B cell (primary cell): ENCODE measurements at regions not wholly inside any gene's neighbourhood (a gene's known extent, or its start where the extent isn't known, plus 50 kb on each side); places are given as distances from the start of the nearest gene placed in this dataset.

Experiments used
- ATAC-seq: fragments of 200-7000 bp; cut with Tn5 transposase; one replicate; pipeline ENCODE4 v1.10.0; 2021; ENCODE audit warnings: low read depth, mild to moderate bottlenecking, moderate number of reproducible peaks, moderate library complexity
- CTCF ChIA-PET: fragments of 350-600 bp; sonication (Branson Sonifier 250); formaldehyde crosslinking; loops from one replicate; lab custom pipeline; 2021; ENCODE audit warnings: antibody characterized with exemption, inconsistent platforms; lab: Charles Lee
- POLR2A ChIA-PET: fragments of 350-600 bp; sonication (Branson Sonifier 250); formaldehyde crosslinking; loops from one replicate; lab custom pipeline; 2021; ENCODE audit warnings: antibody characterized with exemption; lab: Charles Lee
- DNase-seq: peaks from one replicate; pipeline ENCODE4 v3.0.0; 2013
- H2AFZ ChIP-seq: 2 replicates; pipeline ENCODE4 v1.6.1; 2012; ENCODE audit warnings: mild to moderate bottlenecking, low read depth, low read length; ENCODE audit not compliant: insufficient read depth, poor library complexity, severe bottlenecking
- H3K27ac ChIP-seq, 2 donors: 1 replicate in 1 of 2; 2 replicates in 1 of 2; pipeline ENCODE4 v1.5.1; 2012 to 2013; ENCODE audit warnings: low read length in 2 of 2, mild to moderate bottlenecking in 2 of 2, moderate library complexity in 1 of 2
- H3K27me3 ChIP-seq, 4 experiments: fragments of 200-600 bp in 1 of 4; sonication (generic) in 1 of 4; replicated peaks in 1 of 4; 1 replicate in 2 of 4; 2 replicates in 2 of 4; pipeline versions ENCODE4 v1.6.1 to v1.7.0; 2013 to 2016; ENCODE audit warnings: low read length in 3 of 4, mild to moderate bottlenecking in 2 of 4, mixed read lengths in 1 of 4, moderate library complexity in 1 of 4; ENCODE audit not compliant: insufficient read depth in 4 of 4, control insufficient read depth in 3 of 4; ENCODE audit errors: control extremely low read depth in 1 of 4
- H3K36me3 ChIP-seq, 2 experiments: replicated peaks in 1 of 2; 1 replicate in 1 of 2; 2 replicates in 1 of 2; pipeline versions ENCODE4 v1.6.1 to v1.7.1; 2013; ENCODE audit warnings: low read length in 1 of 2; ENCODE audit not compliant: insufficient read depth in 2 of 2, control insufficient read depth in 1 of 2; ENCODE audit errors: control extremely low read depth in 1 of 2, extremely low read depth in 1 of 2
- H3K4me1 ChIP-seq, 2 donors: fragments of 200-600 bp in 1 of 2; sonication (generic) in 1 of 2; 1 replicate in 1 of 2; 2 replicates in 1 of 2; pipeline versions ENCODE4 v1.5.1 to v1.6.1; 2013 to 2017; ENCODE audit warnings: low read length in 2 of 2; ENCODE audit not compliant: control insufficient read depth in 2 of 2, insufficient read depth in 2 of 2
- H3K4me2 ChIP-seq: replicated peaks from 2 replicates; pipeline ENCODE3; 2012; ENCODE audit warnings: mild to moderate bottlenecking, low read depth, low read length; ENCODE audit not compliant: poor library complexity, severe bottlenecking
- H3K4me3 ChIP-seq, 5 experiments: fragments of 200-600 bp in 1 of 5; sonication (generic) in 1 of 5; 1 replicate in 3 of 5; 2 replicates in 2 of 5; pipeline versions ENCODE4 v1.5.1 to v1.7.0; 2011 to 2016; ENCODE audit warnings: low read length in 4 of 5, mild to moderate bottlenecking in 4 of 5, low read depth in 2 of 5, control low read depth in 1 of 5, moderate library complexity in 1 of 5; ENCODE audit not compliant: insufficient read depth in 1 of 5; ENCODE audit errors: control extremely low read depth in 1 of 5, extremely low read depth in 1 of 5
- H3K79me2 ChIP-seq: fragments of 200-600 bp; sonication (generic); one replicate; pipeline ENCODE4 v1.6.0; 2016; ENCODE audit warnings: low read length; ENCODE audit not compliant: control insufficient read depth, insufficient read depth
- H3K9ac ChIP-seq: fragments of 200-600 bp; sonication (generic); 2 replicates; pipeline ENCODE4 v1.6.1; 2017; ENCODE audit warnings: mild to moderate bottlenecking, low read length, moderate library complexity
- H3K9me3 ChIP-seq, 3 donors: one replicate each; pipeline versions ENCODE4 v1.6.1 to v1.7.1; 2013; ENCODE audit warnings: low read length in 2 of 3; ENCODE audit not compliant: control insufficient read depth in 2 of 3, insufficient read depth in 1 of 3; ENCODE audit errors: control extremely low read depth in 1 of 3
- H4K20me1 ChIP-seq: 2 replicates; pipeline ENCODE4 v1.6.0; 2012; ENCODE audit warnings: mild to moderate bottlenecking, low read length; ENCODE audit not compliant: insufficient read depth, control insufficient read depth, poor library complexity, severe bottlenecking
- H3K27ac Mint-ChIP-seq: one replicate; pipeline ENCODE4 v1.8.0; 2021; ENCODE audit warnings: mixed read lengths
- H3K27me3 Mint-ChIP-seq: one replicate; pipeline ENCODE4 v1.8.0; 2021; ENCODE audit warnings: mixed read lengths
- H3K4me1 Mint-ChIP-seq: one replicate; pipeline ENCODE4 v1.8.0; 2021; ENCODE audit warnings: mixed read lengths
- H3K4me3 Mint-ChIP-seq: one replicate; pipeline ENCODE4 v1.8.0; 2021; ENCODE audit warnings: mixed read lengths
- H3K9me3 Mint-ChIP-seq: one replicate; pipeline ENCODE4 v1.8.0; 2022; ENCODE audit warnings: mixed read lengths; ENCODE audit not compliant: insufficient read depth
- CTCF ChIP-seq: fragments of 200-600 bp; IDR thresholded peaks from one replicate; pipeline ENCODE4 v1.8.0; 2022; ENCODE audit warnings: antibody characterized with exemption, mild to moderate bottlenecking
- EZH2 ChIP-seq: IDR thresholded peaks from 2 replicates; pipeline ENCODE4 v1.6.1; 2012; ENCODE audit warnings: borderline replicate concordance, low read depth, mild to moderate bottlenecking, moderate library complexity, low read length; ENCODE audit not compliant: insufficient read depth, poor library complexity, severe bottlenecking
- WGBS: methylation state at CpG from one replicate; pipeline ENCODE4 v1.1.5; 2013; ENCODE audit warnings: missing lambda C conversion rate; ENCODE audit not compliant: insufficient coverage; 5-methylcytosine and 5-hydroxymethylcytosine counted together
- intact Hi-C: fragments of 100-400 bp; cut with micrococcal nuclease; formaldehyde crosslinking; loops from one replicate; pipeline ENCODE4 v1.10.0; 2022

DNA sequence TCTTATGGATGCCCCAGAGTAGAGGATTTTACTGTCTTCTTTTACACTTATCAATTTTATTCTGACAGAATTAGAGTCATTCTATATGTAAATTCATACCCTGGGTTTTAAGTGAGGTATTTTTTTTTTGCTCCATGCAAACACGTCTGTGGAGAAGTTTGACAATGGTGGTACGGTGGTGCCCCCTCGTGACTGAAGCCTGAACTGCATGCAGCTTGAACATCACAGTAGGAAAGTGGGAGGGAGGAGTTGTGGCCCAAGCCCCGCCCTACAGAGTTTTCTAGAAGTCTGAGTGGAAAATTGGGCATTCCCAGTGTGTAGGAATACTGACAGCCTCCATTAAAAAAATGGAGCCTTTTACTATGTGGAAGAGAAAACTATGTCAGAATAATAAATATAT is 73.3 kb upstream of the RAB40AL start:
- Histone ChIP-seq H3K27ac (no peak overlapping the region), H3K36me3 (no peaks in the 10 kb centered on the region), H3K9me3 (no peaks in the 10 kb centered on the region), H3K4me3 (no peak overlapping the region), H4K20me1 (no peaks in the 10 kb centered on the region), H3K79me2 (no peaks in the 10 kb centered on the region), H3K9ac (no peak overlapping the region), H3K4me2 (no peak overlapping the region), H2AFZ (no peak overlapping the region), H3K27me3 (no peaks in the 10 kb centered on the region), H3K4me1 (no peaks in the 10 kb centered on the region)
- WGBS, result 20% methylated on average over 1 of the region's 4 CpGs
- intact Hi-C loops, result loop anchor here (5.0 kb wide), 2 partner anchors 796 to 1266 kb away; no protein-coding TSS in a partner anchor
- ATAC-seq, result peak; percentile 98
- H3K27ac Mint-ChIP-seq, result no peak overlapping the region
- peak; percentile 82 for TF ChIP-seq CTCF
- no peak for TF ChIP-seq EZH2
- no peaks in the 10 kb centered on the region for H3K27me3 Mint-ChIP-seq
- POLR2A ChIA-PET, result no interaction called here
- H3K4me1 Mint-ChIP-seq, result no peaks in the 10 kb centered on the region
- CTCF ChIA-PET, result interaction anchor here (0.7 to 1.1 kb wide), 5 partner anchors 33 to 796 kb away, joined by 3 to 4 read pairs (median 4); no protein-coding TSS in a partner anchor
- peak; percentile 74 for DNase-seq
- no peak overlapping the region for H3K4me3 Mint-ChIP-seq
- H3K9me3 Mint-ChIP-seq, result no peaks in the 10 kb centered on the region

GRCh38 chrX:102866981-102867656 is 70.0 kb upstream of the RAB40AL start:
- DNase-seq, result no peak
- Histone ChIP-seq H3K79me2 (no peaks in the 10 kb centered on the region), H3K9me3 (no peaks in the 10 kb centered on the region), H3K9ac (no peak overlapping the region), H3K27ac (no peak overlapping the region), H3K4me1 (no peaks in the 10 kb centered on the region), H2AFZ (no peak overlapping the region), H3K27me3 (no peaks in the 10 kb centered on the region), H3K4me3 (no peak overlapping the region), H3K4me2 (no peak overlapping the region), H3K36me3 (no peaks in the 10 kb centered on the region), H4K20me1 (no peaks in the 10 kb centered on the region)
- ChIA-PET CTCF (no interaction called here), POLR2A (no interaction called here)
- no peak for TF ChIP-seq EZH2
- WGBS, result no CpG with 5 or more reads among the region's 2 CpGs
- no peak overlapping the region for H3K4me3 Mint-ChIP-seq
- H3K4me1 Mint-ChIP-seq, result no peaks in the 10 kb centered on the region
- H3K27ac Mint-ChIP-seq, result no peak overlapping the region
- no peak for ATAC-seq
- intact Hi-C loops, result no loop called here
- no peaks in the 10 kb centered on the region for H3K27me3 Mint-ChIP-seq
- H3K9me3 Mint-ChIP-seq, result no peaks in the 10 kb centered on the region
